H9 (cell line): ENCODE measurements at regions not wholly inside any gene's neighbourhood (a gene's known extent, or its start where the extent isn't known, plus 50 kb on each side); places are given as distances from the start of the nearest gene placed in this dataset.
"Not testable (repeated sequence)": the region's sequence is repeated elsewhere in the genome, so short reads cannot be mapped to it uniquely, and the experiment has no call there.

Source experiments
- DNase-seq: peaks from one replicate; pipeline ENCODE4 v3.0.0-alpha.2; 2017
- H2AFZ ChIP-seq: one replicate; pipeline ENCODE4 v1.6.1; 2013; ENCODE audit warnings: mild to moderate bottlenecking, low read length, control low read depth, moderate library complexity
- H2AK5ac ChIP-seq: 2 replicates; pipeline ENCODE4 v1.6.1; 2013; ENCODE audit warnings: low read length, control low read depth, mixed read lengths; ENCODE audit not compliant: insufficient read length
- H2BK120ac ChIP-seq: one replicate; pipeline ENCODE4 v1.6.1; 2013; ENCODE audit warnings: low read depth, mild to moderate bottlenecking, low read length, control low read depth, inconsistent platforms; ENCODE audit not compliant: poor library complexity, severe bottlenecking
- H2BK12ac ChIP-seq: 2 replicates; pipeline ENCODE4 v1.6.1; 2013; ENCODE audit warnings: low read length, control low read depth, mixed read lengths, low read depth; ENCODE audit not compliant: insufficient read length
- H2BK15ac ChIP-seq: 2 replicates; pipeline ENCODE4 v1.6.1; 2013; ENCODE audit warnings: low read depth, low read length, control low read depth
- H2BK20ac ChIP-seq: one replicate; pipeline ENCODE4 v1.6.1; 2013; ENCODE audit warnings: low read depth, mild to moderate bottlenecking, low read length, control low read depth, inconsistent platforms; ENCODE audit not compliant: poor library complexity, severe bottlenecking
- H2BK5ac ChIP-seq: 2 replicates; pipeline ENCODE4 v1.6.1; 2013; ENCODE audit warnings: low read length, control low read depth, mixed read lengths; ENCODE audit not compliant: insufficient read length
- H3K14ac ChIP-seq: 2 replicates; pipeline ENCODE4 v1.6.1; 2013; ENCODE audit warnings: low read length, control low read depth; ENCODE audit not compliant: insufficient read depth
- H3K18ac ChIP-seq: 2 replicates; pipeline ENCODE4 v1.6.1; 2013; ENCODE audit warnings: low read depth, mild to moderate bottlenecking, mixed read lengths, low read length, control low read depth; ENCODE audit not compliant: insufficient read length
- H3K23ac ChIP-seq: 2 replicates; pipeline ENCODE4 v1.6.1; 2013; ENCODE audit warnings: low read length, control low read depth, mixed read lengths, low read depth; ENCODE audit not compliant: insufficient read length
- H3K23me2 ChIP-seq: 2 replicates; pipeline ENCODE4 v1.6.1; 2013; ENCODE audit warnings: low read depth, mild to moderate bottlenecking, mixed read lengths, low read length, control low read depth; ENCODE audit not compliant: insufficient read length, poor library complexity, severe bottlenecking
- H3K27ac ChIP-seq: 2 replicates; pipeline ENCODE4 v1.5.1; 2013; ENCODE audit warnings: low read length, control low read depth, mixed read lengths, low read depth; ENCODE audit not compliant: insufficient read length
- H3K27me3 ChIP-seq: 2 replicates; pipeline ENCODE4 v1.6.1; 2013; ENCODE audit warnings: low read length, control low read depth, inconsistent platforms; ENCODE audit not compliant: insufficient read depth
- H3K4ac ChIP-seq: 2 replicates; pipeline ENCODE4 v1.6.1; 2013; ENCODE audit warnings: low read depth, mild to moderate bottlenecking, control low read depth, inconsistent platforms, low read length, moderate library complexity
- H3K4me1 ChIP-seq: 2 replicates; pipeline ENCODE4 v1.6.1; 2013; ENCODE audit warnings: low read length, control low read depth, inconsistent platforms; ENCODE audit not compliant: insufficient read depth
- H3K4me2 ChIP-seq: 2 replicates; pipeline ENCODE4 v1.6.1; 2013; ENCODE audit warnings: low read length, control low read depth, mixed read lengths; ENCODE audit not compliant: insufficient read length, insufficient read depth
- H3K56ac ChIP-seq: 2 replicates; pipeline ENCODE4 v1.6.1; 2013; ENCODE audit warnings: low read depth, mild to moderate bottlenecking, mixed read lengths, low read length, control low read depth; ENCODE audit not compliant: insufficient read length
- H3K79me1 ChIP-seq: 2 replicates; pipeline ENCODE4 v1.6.1; 2013; ENCODE audit warnings: low read depth, mild to moderate bottlenecking, moderate library complexity, low read length, control low read depth, inconsistent platforms; ENCODE audit not compliant: insufficient read depth, poor library complexity, severe bottlenecking
- H3K79me2 ChIP-seq: 2 replicates; pipeline ENCODE4 v1.6.1; 2013; ENCODE audit warnings: low read length, control low read depth, inconsistent platforms; ENCODE audit not compliant: insufficient read depth
- H3K9ac ChIP-seq: 2 replicates; pipeline ENCODE4 v1.6.1; 2013; ENCODE audit warnings: low read length, control low read depth, mixed read lengths; ENCODE audit not compliant: insufficient read length; ENCODE audit errors: extremely low read depth
- H3K9me3 ChIP-seq: one replicate; pipeline ENCODE4 v1.6.1; 2013; ENCODE audit warnings: low read depth, low read length, inconsistent platforms; ENCODE audit not compliant: control insufficient read depth
- H3T11ph ChIP-seq: one replicate; pipeline ENCODE4 v1.6.1; 2013; ENCODE audit warnings: mild to moderate bottlenecking, low read length, control low read depth, inconsistent platforms
- H4K20me1 ChIP-seq: one replicate; pipeline ENCODE4 v1.6.1; 2013; ENCODE audit not compliant: control insufficient read depth, insufficient read length, insufficient read depth
- H4K5ac ChIP-seq: 2 replicates; pipeline ENCODE4 v1.6.1; 2013; ENCODE audit warnings: low read depth, mild to moderate bottlenecking, mixed read lengths, low read length, control low read depth; ENCODE audit not compliant: insufficient read length
- H4K8ac ChIP-seq: replicated peaks from 2 replicates; pipeline ENCODE4 v1.6.1; 2013; ENCODE audit warnings: low read length, control low read depth, mixed read lengths, low read depth; ENCODE audit not compliant: insufficient read length
- H4K91ac ChIP-seq: 2 replicates; pipeline ENCODE4 v1.6.1; 2013; ENCODE audit warnings: low read depth, mild to moderate bottlenecking, moderate library complexity, mixed read lengths, low read length, control low read depth; ENCODE audit not compliant: insufficient read length
- H3K27ac Mint-ChIP-seq, 3 experiments: 2 replicates in 2 of 3; 3 replicates in 1 of 3; pipeline ENCODE4 v1.8.0; 2020 to 2021; ENCODE audit warnings: mixed read lengths in 3 of 3, mild to moderate bottlenecking in 1 of 3, moderate library complexity in 1 of 3
- H3K27me3 Mint-ChIP-seq: 2 replicates; pipeline ENCODE4 v1.8.0; 2021; ENCODE audit warnings: low read depth, mild to moderate bottlenecking, moderate library complexity, mixed read lengths
- H3K36me3 Mint-ChIP-seq, 3 experiments: 2 replicates in 2 of 3; 3 replicates in 1 of 3; pipeline ENCODE4 v1.8.0; 2020 to 2021; ENCODE audit warnings: low read depth in 3 of 3, mixed read lengths in 3 of 3; ENCODE audit not compliant: insufficient read depth in 1 of 3
- H3K4me1 Mint-ChIP-seq, 2 experiments: 2 replicates each; pipeline ENCODE4 v1.8.0; 2020; ENCODE audit warnings: mixed read lengths in 2 of 2
- H3K4me3 Mint-ChIP-seq, 2 experiments: 2 replicates in 1 of 2; 3 replicates in 1 of 2; pipeline ENCODE4 v1.8.0; 2020 to 2021; ENCODE audit warnings: mild to moderate bottlenecking in 2 of 2, mixed read lengths in 2 of 2, moderate library complexity in 1 of 2
- H3K9me3 Mint-ChIP-seq, 2 experiments: 2 replicates in 1 of 2; 3 replicates in 1 of 2; pipeline ENCODE4 v1.8.0; 2020; ENCODE audit warnings: mild to moderate bottlenecking in 2 of 2, mixed read lengths in 2 of 2, moderate library complexity in 1 of 2
- CTCF ChIP-seq: fragments of 200-600 bp; sonication (generic); conservative IDR thresholded peaks from 3 replicates; pipeline ENCODE4 v1.8.0; 2021; ENCODE audit warnings: antibody characterized with exemption, mild to moderate bottlenecking
- WGBS: extraction: QIAGEN DNeasy Blood & Tissue Kit; methylation state at CpG from one replicate; pipeline ENCODE4 v1.1.7; 2013; ENCODE audit warnings: missing lambda C conversion rate, low lambda C conversion rate, mixed read lengths; ENCODE audit not compliant: insufficient read length; ENCODE audit errors: extremely low coverage; 5-methylcytosine and 5-hydroxymethylcytosine counted together

- no peak overlapping the region for H3K27ac ChIP-seq
- H3K9ac ChIP-seq = no peak overlapping the region
- no peaks in the 10 kb centered on the region for H3K23me2 ChIP-seq
- H2BK12ac ChIP-seq = no peak overlapping the region
- H4K91ac ChIP-seq = no peak overlapping the region
- no peaks in the 10 kb centered on the region for H4K20me1 ChIP-seq
- H4K8ac ChIP-seq = no peak overlapping the region
- peaks cover 2% of the 10 kb centered on the region; the same call in 1 of the 2 replicates for H3K4me1 ChIP-seq
- Mint-ChIP-seq H3K36me3 (peaks cover 0 to 9% (median 2%) of the 10 kb centered on the region in 3 experiments; a peak in 2 of 7 replicates), H3K27ac (peak overlapping the region in 1 of 3 experiments; percentile 11; a peak in 1 of 7 replicates), H3K9me3 (peaks cover 1 to 4% of the 10 kb centered on the region in 2 experiments; a peak in 4 of 5 replicates), H3K4me1 (peaks cover 38 to 54% of the 10 kb centered on the region in 2 experiments), H3K27me3 (peaks cover 5% of the 10 kb centered on the region), H3K4me3 (no peak overlapping the region; a peak in 1 of 5 replicates)
- H2BK120ac ChIP-seq = no peak overlapping the region
- WGBS = no CpG with 5 or more reads among the region's 13 CpGs
- TF ChIP-seq CTCF = no peak
- H3K27me3 ChIP-seq = no peaks in the 10 kb centered on the region
- no peak overlapping the region for H3K23ac ChIP-seq
- no peak overlapping the region for H3K56ac ChIP-seq
- H4K5ac ChIP-seq = no peak overlapping the region
- DNase-seq = no peak
- H3K18ac ChIP-seq = no peak overlapping the region
- H3K4me2 ChIP-seq = no peak overlapping the region
- H3K4ac ChIP-seq = no peak overlapping the region
- H3K79me2 ChIP-seq = no peaks in the 10 kb centered on the region
- peaks cover 6% of the 10 kb centered on the region for H3K9me3 ChIP-seq
- no peak overlapping the region for H2BK20ac ChIP-seq
- H2BK15ac ChIP-seq = no peak overlapping the region
- no peak overlapping the region for H2AK5ac ChIP-seq
- H3T11ph ChIP-seq = no peak overlapping the region
- no peaks in the 10 kb centered on the region for H3K79me1 ChIP-seq
- H2AFZ ChIP-seq = no peak overlapping the region
- no peak overlapping the region; the same call in 1 of the 2 replicates for H3K14ac ChIP-seq
- H2BK5ac ChIP-seq = no peak overlapping the region
Measured at GRCh38 chr6:167691533-167692312, 135.0 kb upstream of the AFDN start.

- H2AFZ ChIP-seq, H3K27me3 Mint-ChIP-seq, H3K27ac Mint-ChIP-seq, H3K9me3 Mint-ChIP-seq, H3K18ac ChIP-seq, H2BK15ac ChIP-seq, H3K4me1 ChIP-seq, H3K9me3 ChIP-seq, H3K56ac ChIP-seq, H3K23ac ChIP-seq, H3K4ac ChIP-seq, H3K23me2 ChIP-seq, H3K27ac ChIP-seq, H4K5ac ChIP-seq, H3K27me3 ChIP-seq, H3T11ph ChIP-seq, H3K79me2 ChIP-seq, H2BK5ac ChIP-seq, H3K4me3 Mint-ChIP-seq, H2BK120ac ChIP-seq, DNase-seq, H4K20me1 ChIP-seq, H4K91ac ChIP-seq, H3K9ac ChIP-seq, H3K14ac ChIP-seq, H2BK12ac ChIP-seq, H3K79me1 ChIP-seq, H3K36me3 Mint-ChIP-seq, H2AK5ac ChIP-seq, H3K4me2 ChIP-seq, H4K8ac ChIP-seq, H2BK20ac ChIP-seq: not testable (repeated sequence)
- WGBS = no CpG with 5 or more reads among the region's 8 CpGs
- peaks cover 33 to 47% of the 10 kb centered on the region in 2 experiments for H3K4me1 Mint-ChIP-seq
Measured at GRCh38 chr6:167693478-167693877, 133.2 kb upstream of the AFDN start.
